WTC11 (cell line): ENCODE measurements at regions not wholly inside any gene's neighbourhood (a gene's known extent, or its start where the extent isn't known, plus 50 kb on each side); places are given as distances from the start of the nearest gene placed in this dataset.
A peak's percentile ranks its signal among the peaks of the same experiment; 100 is the strongest.

ENCODE experiments used
- ATAC-seq: fragments of 200-7000 bp; cut with Tn5 transposase; 2 replicates; pipeline ENCODE4 v1.10.0; 2021; ENCODE audit warnings: mild to moderate bottlenecking, moderate library complexity
- CTCF ChIA-PET: fragments of 300-600 bp; sonication (Branson Sonifier 250); formaldehyde crosslinking; loops from one replicate; lab custom pipeline; 2021; ENCODE audit warnings: antibody characterized with exemption; lab: Charles Lee
- POLR2A ChIA-PET: fragments of 350-600 bp; sonication (Branson Sonifier 250); formaldehyde crosslinking; loops from one replicate; lab custom pipeline; 2021; ENCODE audit warnings: antibody characterized with exemption; lab: Charles Lee
- DNase-seq: peaks from one replicate; pipeline ENCODE4 v3.0.0; 2021; ENCODE audit warnings: low spot score
- H3K27ac Mint-ChIP-seq: 2 replicates; pipeline ENCODE4 v1.8.0; 2021; ENCODE audit warnings: mixed read lengths
- H3K27me3 Mint-ChIP-seq: 2 replicates; pipeline ENCODE4 v1.8.0; 2021; ENCODE audit warnings: low read depth, mild to moderate bottlenecking, moderate library complexity, mixed read lengths
- H3K36me3 Mint-ChIP-seq: 2 replicates; pipeline ENCODE4 v1.8.0; 2021; ENCODE audit warnings: mixed read lengths
- H3K4me1 Mint-ChIP-seq: 2 replicates; pipeline ENCODE4 v1.8.0; 2022; ENCODE audit warnings: mixed read lengths
- H3K4me3 Mint-ChIP-seq: 2 replicates; pipeline ENCODE4 v1.8.0; 2021; ENCODE audit warnings: mild to moderate bottlenecking, moderate library complexity, mixed read lengths
- H3K9me3 Mint-ChIP-seq: 2 replicates; pipeline ENCODE4 v1.8.0; 2021; ENCODE audit warnings: mixed read lengths
- ATF1 ChIP-seq: sonication (generic); formaldehyde crosslinking; IDR thresholded peaks from 2 replicates; pipeline ENCODE4 v1.8.1; 2023; ENCODE audit warnings: mild to moderate bottlenecking, moderate library complexity, missing genetic modification reagents
- E2F4 ChIP-seq: sonication (generic); formaldehyde crosslinking; IDR thresholded peaks from 2 replicates; pipeline ENCODE4 v1.8.1; 2022; ENCODE audit warnings: low read depth, mild to moderate bottlenecking, moderate library complexity, missing genetic modification reagents, borderline replicate concordance
- JUN ChIP-seq: sonication (generic); formaldehyde crosslinking; IDR thresholded peaks from 2 replicates; pipeline ENCODE4 v1.8.0; 2023; ENCODE audit warnings: mild to moderate bottlenecking, missing genetic modification reagents
- MXD4 ChIP-seq: fragments of 250-450 bp; sonication (Bioruptor Pico); IDR thresholded peaks from 2 replicates; pipeline ENCODE4 v1.8.0; 2021; ENCODE audit warnings: mild to moderate bottlenecking, moderate library complexity, borderline replicate concordance
- NR1H2 ChIP-seq: sonication (generic); formaldehyde crosslinking; IDR thresholded peaks from 2 replicates; pipeline ENCODE4 v1.9.0; 2021; ENCODE audit warnings: mild to moderate bottlenecking, moderate library complexity, missing genetic modification reagents
- NR2C2 ChIP-seq: sonication (generic); formaldehyde crosslinking; IDR thresholded peaks from 2 replicates; pipeline ENCODE4 v1.8.0; 2022; ENCODE audit warnings: mild to moderate bottlenecking, missing genetic modification reagents
- OVOL2 ChIP-seq: fragments of 250-450 bp; sonication (Bioruptor Pico); IDR thresholded peaks from 2 replicates; pipeline ENCODE4 v1.9.0; 2021; ENCODE audit warnings: mild to moderate bottlenecking, borderline replicate concordance
- RORB ChIP-seq: fragments of 250-450 bp; sonication (Bioruptor Pico); IDR thresholded peaks from 2 replicates; pipeline ENCODE4 v1.9.0; 2021; ENCODE audit warnings: mild to moderate bottlenecking
- SMAD3 ChIP-seq: sonication (generic); formaldehyde crosslinking; IDR thresholded peaks from 2 replicates; pipeline ENCODE4 v1.8.0; 2022; ENCODE audit warnings: missing genetic modification reagents, mild to moderate bottlenecking, borderline replicate concordance
- SOX15 ChIP-seq: fragments of 250-450 bp; sonication (Bioruptor Pico); IDR thresholded peaks from 2 replicates; pipeline ENCODE4 v1.9.0; 2021; ENCODE audit warnings: mild to moderate bottlenecking
- TEAD1 ChIP-seq: sonication (generic); formaldehyde crosslinking; IDR thresholded peaks from 2 replicates; pipeline ENCODE4 v1.8.0; 2022; ENCODE audit warnings: mild to moderate bottlenecking, missing genetic modification reagents
- TP53 ChIP-seq: sonication (generic); formaldehyde crosslinking; IDR thresholded peaks from 2 replicates; pipeline ENCODE4 v1.8.1; 2023; ENCODE audit warnings: mild to moderate bottlenecking, missing genetic modification reagents
- USF1 ChIP-seq: sonication (generic); formaldehyde crosslinking; IDR thresholded peaks from 2 replicates; pipeline ENCODE4 v1.8.0; 2022; ENCODE audit warnings: mild to moderate bottlenecking, missing genetic modification reagents
- ZBTB21 ChIP-seq: sonication (generic); formaldehyde crosslinking; IDR thresholded peaks from 2 replicates; pipeline ENCODE4 v1.8.1; 2023; ENCODE audit warnings: mild to moderate bottlenecking, missing genetic modification reagents, borderline replicate concordance
- ZBTB43 ChIP-seq: sonication (generic); formaldehyde crosslinking; IDR thresholded peaks from 2 replicates; pipeline ENCODE4 v1.8.1; 2023; ENCODE audit warnings: mild to moderate bottlenecking, missing genetic modification reagents
- ZNF281 ChIP-seq: sonication (generic); formaldehyde crosslinking; IDR thresholded peaks from 2 replicates; pipeline ENCODE4 v1.8.0; 2023; ENCODE audit warnings: mild to moderate bottlenecking, missing genetic modification reagents
- ZNF532 ChIP-seq: fragments of 250-450 bp; sonication (Bioruptor Pico); IDR thresholded peaks from 2 replicates; pipeline ENCODE4 v1.9.0; 2021; ENCODE audit warnings: mild to moderate bottlenecking, borderline replicate concordance

GRCh38 chr1:11352816-11353799 lies 80.1 kb downstream of the UBIAD1 start:
- no peak overlapping the region for H3K4me3 Mint-ChIP-seq
- POLR2A ChIA-PET: no interaction called here
- H3K27me3 Mint-ChIP-seq: peaks cover 40% of the 10 kb centered on the region
- peaks cover 60% of the 10 kb centered on the region for H3K4me1 Mint-ChIP-seq
- peaks cover 8% of the 10 kb centered on the region for H3K36me3 Mint-ChIP-seq
- no peak overlapping the region for H3K27ac Mint-ChIP-seq
- CTCF ChIA-PET: interaction anchor here (0.6 to 2.4 kb wide), 27 partner anchors 8 to 316 kb away, joined by 3 to 17 read pairs (median 4); partner anchors contain the start of gene DISP3
- DNase-seq (no peak), ATAC-seq (no peak)
- TF ChIP-seq ZNF532 (CRISPR knock-in tag): no peak
- no peak for TF ChIP-seq TEAD1 (CRISPR knock-in tag)
- no peak for TF ChIP-seq OVOL2 (CRISPR knock-in tag)
- no peak for TF ChIP-seq ZNF281 (CRISPR knock-in tag)
- TF ChIP-seq SMAD3 (CRISPR knock-in tag): no peak
- TF ChIP-seq ATF1 (CRISPR knock-in tag): no peak
- TF ChIP-seq E2F4 (CRISPR knock-in tag): no peak
- H3K9me3 Mint-ChIP-seq: peaks cover 15% of the 10 kb centered on the region

GRCh38 chr1:11354893-11355553 lies 82.0 kb downstream of the UBIAD1 start:
- no peak for DNase-seq
- ChIA-PET CTCF (interaction anchor here (1.2 to 2.4 kb wide), 3 partner anchors 9 to 15 kb away, joined by 4 to 11 read pairs (median 7); no protein-coding TSS in a partner anchor), POLR2A (no interaction called here)
- H3K4me3 Mint-ChIP-seq: peak overlapping the region; percentile 62; the same call in 1 of the 2 replicates
- H3K36me3 Mint-ChIP-seq: peaks cover 8% of the 10 kb centered on the region
- peaks cover 72% of the 10 kb centered on the region for H3K4me1 Mint-ChIP-seq
- TF ChIP-seq MXD4 (CRISPR knock-in tag): no peak
- TF ChIP-seq SOX15 (CRISPR knock-in tag): no peak
- no peak for TF ChIP-seq NR1H2 (CRISPR knock-in tag)
- no peak for TF ChIP-seq NR2C2
- TF ChIP-seq TEAD1 (CRISPR knock-in tag): no peak
- TF ChIP-seq JUN (CRISPR knock-in tag): no peak
- no peak for TF ChIP-seq ZBTB21 (CRISPR knock-in tag)
- TF ChIP-seq RORB (CRISPR knock-in tag): no peak
- TF ChIP-seq ZBTB43 (CRISPR knock-in tag): no peak
- TF ChIP-seq TP53 (CRISPR knock-in tag): no peak
- TF ChIP-seq USF1 (CRISPR knock-in tag): no peak
- ATAC-seq: no peak
- H3K27ac Mint-ChIP-seq: no peak overlapping the region
- H3K27me3 Mint-ChIP-seq: peaks cover 60% of the 10 kb centered on the region
- peaks cover 15% of the 10 kb centered on the region for H3K9me3 Mint-ChIP-seq
